ENCODE measurements at regions not wholly inside any gene's neighbourhood (a gene's known extent, or its start where the extent isn't known, plus 50 kb on each side); places are given as distances from the start of the nearest gene placed in this dataset.

GRCh38 chr18:51687845-51688585 lies 490.5 kb upstream of the MEX3C start:
- TF ChIP-seq, protein P1, sequence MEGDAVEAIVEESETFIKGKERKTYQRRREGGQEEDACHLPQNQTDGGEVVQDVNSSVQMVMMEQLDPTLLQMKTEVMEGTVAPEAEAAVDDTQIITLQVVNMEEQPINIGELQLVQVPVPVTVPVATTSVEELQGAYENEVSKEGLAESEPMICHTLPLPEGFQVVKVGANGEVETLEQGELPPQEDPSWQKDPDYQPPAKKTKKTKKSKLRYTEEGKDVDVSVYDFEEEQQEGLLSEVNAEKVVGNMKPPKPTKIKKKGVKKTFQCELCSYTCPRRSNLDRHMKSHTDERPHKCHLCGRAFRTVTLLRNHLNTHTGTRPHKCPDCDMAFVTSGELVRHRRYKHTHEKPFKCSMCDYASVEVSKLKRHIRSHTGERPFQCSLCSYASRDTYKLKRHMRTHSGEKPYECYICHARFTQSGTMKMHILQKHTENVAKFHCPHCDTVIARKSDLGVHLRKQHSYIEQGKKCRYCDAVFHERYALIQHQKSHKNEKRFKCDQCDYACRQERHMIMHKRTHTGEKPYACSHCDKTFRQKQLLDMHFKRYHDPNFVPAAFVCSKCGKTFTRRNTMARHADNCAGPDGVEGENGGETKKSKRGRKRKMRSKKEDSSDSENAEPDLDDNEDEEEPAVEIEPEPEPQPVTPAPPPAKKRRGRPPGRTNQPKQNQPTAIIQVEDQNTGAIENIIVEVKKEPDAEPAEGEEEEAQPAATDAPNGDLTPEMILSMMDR (conservative IDR thresholded peaks at IDR 0.05), result no peak; the same call in 1 of the 2 replicates
- TF ChIP-seq ZFX (IDR thresholded peaks at IDR 0.05), result no peak

All from C4-2B (cell line).